ENCODE measurements at regions not wholly inside any gene's neighbourhood (a gene's known extent, or its start where the extent isn't known, plus 50 kb on each side); places are given as distances from the start of the nearest gene placed in this dataset.

DNA sequence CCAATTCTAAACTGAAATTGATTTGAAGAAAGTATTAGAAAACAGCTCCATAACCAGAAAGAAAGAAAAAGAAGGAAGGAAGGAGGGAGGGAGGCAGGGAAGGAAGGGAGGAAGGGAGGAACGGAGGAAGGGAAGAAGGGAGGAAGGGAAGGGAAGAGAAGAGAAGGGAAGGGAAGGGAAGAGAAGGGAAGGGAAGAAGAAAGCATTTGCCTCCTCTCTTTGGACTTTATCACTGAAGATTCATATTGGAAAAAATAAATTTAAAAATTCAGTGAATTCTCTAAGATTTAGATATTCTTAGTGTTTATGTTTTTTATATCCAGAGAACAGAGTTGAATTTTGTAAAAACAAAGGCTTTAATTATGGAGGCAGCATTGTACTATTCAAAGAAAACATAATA, 68.5 kb upstream of the NXT1 start:
- ATAC-seq (no peak), DNase-seq (ENCODE audit: low spot score) (no peak)

DNA sequence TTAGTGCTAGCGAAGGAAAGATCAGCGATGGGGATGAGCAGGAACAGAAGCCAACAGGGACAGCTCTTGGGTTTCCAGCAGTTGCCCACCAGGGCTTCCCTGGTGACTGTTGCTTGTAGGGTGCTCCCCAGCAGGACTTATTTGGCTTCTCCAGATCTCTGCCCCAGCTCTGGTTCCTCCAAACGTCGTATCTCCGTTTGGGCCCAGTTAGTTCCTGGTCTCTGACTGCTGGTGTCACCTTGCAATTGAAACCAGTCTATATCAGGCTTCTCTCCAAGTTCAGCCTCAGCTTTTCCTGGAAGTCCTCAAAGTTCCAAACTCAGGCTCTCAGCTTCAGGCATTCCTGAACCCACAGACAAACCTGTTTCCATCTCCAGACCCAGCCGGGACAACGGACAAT, 70.8 kb upstream of the NXT1 start:
- DNase-seq (ENCODE audit: low spot score) (no peak), ATAC-seq (no peak)

DNA sequence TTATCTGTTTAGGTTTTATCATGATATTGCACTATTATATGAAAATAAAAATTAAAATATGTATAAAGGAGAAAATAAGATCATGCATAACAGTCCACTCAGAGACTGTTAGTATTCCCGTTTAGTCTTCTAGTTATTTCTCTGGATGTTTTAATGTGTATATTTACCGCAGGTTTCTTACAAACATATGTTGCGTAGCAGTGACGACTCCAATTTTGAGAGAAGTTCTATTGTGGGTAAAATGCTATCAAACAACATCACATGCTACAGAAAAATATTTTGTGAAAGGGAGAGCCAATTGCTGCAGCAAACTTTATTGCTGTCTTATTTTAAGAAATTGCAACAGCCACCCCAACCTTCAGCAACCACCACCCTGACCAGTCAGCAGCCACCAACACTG, 72.4 kb upstream of the NXT1 start:
- no peak for DNase-seq (ENCODE audit: low spot score)

DNA sequence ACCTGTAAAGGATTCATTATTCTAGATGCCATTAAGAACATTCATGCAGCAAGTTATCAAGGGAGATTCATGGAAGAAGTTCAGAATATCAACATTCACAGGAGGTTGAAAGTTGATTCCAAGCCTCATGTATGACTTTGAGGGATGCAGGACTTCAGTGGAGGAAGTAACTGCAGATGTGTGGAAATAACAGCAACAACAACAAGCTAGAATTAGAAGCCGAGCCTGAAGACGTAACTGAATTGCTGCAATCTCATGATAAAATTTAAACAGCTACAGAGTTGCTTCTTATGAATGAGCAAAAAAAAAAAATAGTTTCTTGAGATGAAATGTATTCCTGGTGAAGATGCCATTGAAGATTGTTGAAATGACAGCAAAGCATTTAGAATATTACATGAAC, 73.3 kb upstream of the NXT1 start:
- no peak for ATAC-seq

More for the DNA sequence above, 72.4 kb upstream of the NXT1 start:
- ATAC-seq, result no peak

GRCh38 chr20:23273776-23274175, 76.8 kb upstream of the NXT1 start:
- no peak for DNase-seq (ENCODE audit: low spot score)
- ATAC-seq, result no peak

More for the DNA sequence above, 73.3 kb upstream of the NXT1 start:
- DNase-seq (ENCODE audit: low spot score), result no peak

- no peak for DNase-seq (ENCODE audit: low spot score)
- no peak for ATAC-seq
These were observed 78.2 kb upstream of the NXT1 start for GRCh38 chr20:23272176-23273029.

DNA sequence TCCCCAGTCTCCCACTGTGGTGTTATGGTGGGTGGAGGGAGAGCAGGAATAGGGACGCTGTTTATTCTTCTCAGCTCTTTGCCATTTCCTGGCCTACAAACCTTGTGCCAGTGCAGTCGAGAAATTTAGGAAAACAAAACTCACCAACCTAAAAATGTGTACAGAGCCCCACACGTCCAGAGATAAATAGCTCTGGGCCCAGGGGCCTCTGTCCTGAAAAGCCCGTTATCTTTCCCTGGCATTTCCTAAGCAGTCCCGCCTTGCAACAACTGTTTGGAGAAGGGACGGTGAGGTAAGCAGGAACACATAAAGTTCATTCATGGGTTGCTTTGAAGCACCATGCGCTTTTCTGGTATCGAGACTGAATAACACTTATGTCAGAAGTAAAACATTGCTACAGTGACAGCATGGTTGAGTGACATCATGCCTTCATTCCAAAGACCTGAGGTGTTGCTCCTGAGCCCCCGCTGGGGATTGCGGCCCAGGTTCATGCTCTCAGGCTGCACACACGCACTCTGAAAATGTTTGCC, 80.1 kb upstream of the NXT1 start:
- no peak for DNase-seq (ENCODE audit: low spot score)
- ATAC-seq, result no peak

GRCh38 chr20:23269954-23270353, 80.6 kb upstream of the NXT1 start:
- no peak for ATAC-seq
- DNase-seq (ENCODE audit: low spot score), result peak; percentile 19

DNA sequence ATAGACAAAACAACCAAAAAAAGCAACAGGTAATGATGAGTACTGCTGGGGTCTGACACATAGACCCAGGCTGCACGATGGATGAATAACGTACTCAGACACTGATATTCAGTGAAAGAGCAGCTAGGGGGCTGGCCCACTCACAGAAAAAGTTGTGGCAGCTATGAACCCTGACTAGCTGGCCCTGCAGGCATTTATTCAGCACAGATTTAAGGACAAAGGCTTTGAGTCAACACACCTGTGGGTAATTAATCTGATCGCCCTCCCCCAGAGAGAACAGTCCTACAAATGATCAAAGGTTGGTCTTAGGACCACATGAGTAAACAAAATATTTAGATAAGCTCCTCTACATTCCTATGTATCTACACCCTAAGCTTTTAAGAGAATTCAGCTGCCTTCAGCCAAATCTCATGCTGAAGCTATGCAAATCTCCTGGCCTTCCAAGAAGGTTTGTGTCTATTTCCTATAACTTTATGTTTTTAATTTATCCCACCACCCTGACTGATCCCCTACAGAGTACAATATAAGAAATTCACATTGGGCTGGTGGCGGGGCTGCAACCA, 81.7 kb upstream of the NXT1 start:
- ATAC-seq (no peak), DNase-seq (ENCODE audit: low spot score) (no peak)

- no peak for ATAC-seq
- DNase-seq (ENCODE audit: low spot score), result peak; percentile 14
These were observed 82.7 kb upstream of the NXT1 start for GRCh38 chr20:23267909-23268308.

GRCh38 chr20:23266530-23267398, 83.8 kb upstream of the NXT1 start:
- ATAC-seq (no peak), DNase-seq (ENCODE audit: low spot score) (peak; percentile 21)

DNA sequence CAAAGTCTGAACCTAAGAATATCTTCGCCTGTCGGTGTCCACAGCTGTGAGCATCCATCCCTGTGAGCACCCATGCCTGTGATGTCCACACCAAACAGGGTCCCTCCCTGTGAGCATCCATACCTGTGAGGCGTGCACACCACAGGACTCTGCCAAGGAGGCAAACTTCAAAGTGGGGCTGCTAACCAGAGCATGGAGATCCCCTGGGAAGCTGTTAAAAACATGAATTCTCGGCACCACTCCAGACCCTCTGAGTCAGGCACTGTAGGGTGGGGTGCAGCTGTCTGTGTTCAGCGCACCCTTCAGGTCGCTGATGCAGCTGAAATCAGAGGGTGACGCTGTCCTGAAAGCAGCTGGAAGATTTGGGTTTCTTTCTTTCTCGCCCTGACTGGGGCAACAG, 85.4 kb upstream of the NXT1 start:
- ATAC-seq (no peak), DNase-seq (ENCODE audit: low spot score) (peak; percentile 29)

DNA sequence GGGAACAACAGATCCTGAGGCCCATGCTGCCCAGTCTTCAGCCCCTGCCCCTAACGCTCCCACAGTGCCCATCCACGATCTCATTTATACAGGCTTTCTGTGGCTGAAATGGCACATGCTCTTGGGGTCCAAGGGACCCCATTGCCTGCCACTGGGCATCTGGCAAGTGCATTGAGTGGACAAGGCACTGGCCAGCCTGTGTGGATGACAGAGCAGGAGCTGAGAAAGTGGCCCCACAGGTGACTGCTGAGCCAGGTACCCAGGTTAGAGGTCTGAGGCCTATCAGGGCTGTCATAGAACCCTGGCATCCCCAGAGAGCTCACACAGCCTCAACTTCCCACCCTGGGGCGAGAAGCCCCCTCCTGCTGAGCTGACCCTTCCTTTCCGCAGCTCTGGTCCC, 86.0 kb upstream of the NXT1 start:
- ATAC-seq (no peak), DNase-seq (ENCODE audit: low spot score) (no peak)

GRCh38 chr20:23260181-23260840, 90.3 kb upstream of the NXT1 start:
- DNase-seq (ENCODE audit: low spot score) (no peak), ATAC-seq (no peak)

- ATAC-seq, result no peak
These were observed 91.9 kb upstream of the NXT1 start for GRCh38 chr20:23258747-23259121.

GRCh38 chr20:23257848-23258746, 92.5 kb upstream of the NXT1 start:
- peak; percentile 60 for ATAC-seq
- DNase-seq (ENCODE audit: low spot score), result no peak

More at GRCh38 chr20:23258747-23259121, 91.9 kb upstream of the NXT1 start:
- DNase-seq (ENCODE audit: low spot score), result peak; percentile 14

GRCh38 chr20:23257106-23257761, 93.4 kb upstream of the NXT1 start:
- ATAC-seq (peak; percentile 23), DNase-seq (ENCODE audit: low spot score) (peak; percentile 41)

- no peak for ATAC-seq
- DNase-seq (ENCODE audit: low spot score), result peak; percentile 12
These were observed 94.7 kb upstream of the NXT1 start for GRCh38 chr20:23255716-23256385.

DNA sequence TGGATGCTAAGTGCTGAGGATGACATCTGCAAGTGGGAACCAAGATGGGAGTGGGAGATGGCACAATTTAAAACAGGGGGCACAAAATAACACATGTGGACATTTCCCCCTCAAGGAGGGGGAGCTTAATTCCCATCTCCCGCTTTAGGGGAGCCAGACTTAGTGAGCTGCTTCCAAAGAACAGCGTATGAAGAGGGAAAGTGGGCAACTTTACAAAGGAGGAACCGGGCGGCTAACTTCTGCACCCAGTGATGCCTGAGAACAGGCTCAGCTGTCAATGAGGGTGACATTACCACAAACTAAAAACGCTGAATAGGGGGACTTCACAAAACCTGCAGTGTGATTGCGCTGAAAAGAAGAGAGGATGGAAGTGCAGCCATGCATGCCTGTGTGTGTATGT, 95.5 kb upstream of the NXT1 start:
- DNase-seq (ENCODE audit: low spot score) (no peak), ATAC-seq (no peak)

Measured in left lobe of liver (tissue), 2 donors.